Upper lobe of left lung (tissue), 6 donors: ENCODE measurements at regions not wholly inside any gene's neighbourhood (a gene's known extent, or its start where the extent isn't known, plus 50 kb on each side); places are given as distances from the start of the nearest gene placed in this dataset.
A peak's percentile ranks its signal among the peaks of the same experiment; 100 is the strongest.
"Not testable (repeated sequence)": the region's sequence is repeated elsewhere in the genome, so short reads cannot be mapped to it uniquely, and the experiment has no call there.

ENCODE experiments used
- ATAC-seq, 2 donors: fragments of 200-7000 bp; cut with Tn5 transposase; one replicate each; pipeline ENCODE4 v1.9.1; 2022; ENCODE audit warnings: mild to moderate bottlenecking in 2 of 2, moderate library complexity in 2 of 2; ENCODE audit not compliant: low FRiP score in 2 of 2
- DNase-seq, 2 donors: peaks; one replicate each; pipeline ENCODE4 v3.0.0-alpha.2; 2019 to 2020
- H3K27ac ChIP-seq, 4 donors: fragments of 200-600 bp; sonication (generic); one replicate each; pipeline ENCODE4 v1.5.1; 2016 to 2019
- H3K27me3 ChIP-seq, 4 donors: fragments of 200-600 bp; sonication (generic); one replicate each; pipeline ENCODE4 v1.5.1; 2017 to 2019
- H3K36me3 ChIP-seq, 4 donors: fragments of 200-600 bp; sonication (generic); one replicate each; pipeline ENCODE4 v1.5.1; 2016 to 2019
- H3K4me1 ChIP-seq, 4 donors: fragments of 200-600 bp; sonication (generic); one replicate each; pipeline ENCODE4 v1.5.1; 2018 to 2019
- H3K4me3 ChIP-seq, 4 donors: fragments of 200-600 bp; sonication (generic); one replicate each; pipeline ENCODE4 v1.5.1; 2017 to 2019; ENCODE audit warnings: mild to moderate bottlenecking in 2 of 4, moderate library complexity in 1 of 4
- H3K9me3 ChIP-seq, 4 donors: fragments of 200-600 bp; sonication (generic); one replicate each; pipeline ENCODE4 v1.5.1; 2018 to 2019
- CTCF ChIP-seq, 6 experiments: fragments of 450-650 bp in 4 of 6; fragments of 200-600 bp in 2 of 6; sonication (generic) in 2 of 6; IDR thresholded peaks; one replicate each; pipeline ENCODE4 v1.5.1; 2016 to 2019; ENCODE audit warnings: antibody characterized with exemption in 6 of 6
- EP300 ChIP-seq, 4 donors: sonication (generic); formaldehyde crosslinking; IDR thresholded peaks; one replicate each; pipeline ENCODE4 v1.5.1; 2017; ENCODE audit warnings: antibody characterized with exemption in 4 of 4, control low read depth in 2 of 4
- POLR2A ChIP-seq, 4 donors: fragments of 450-650 bp; IDR thresholded peaks; one replicate each; pipeline ENCODE4 v1.5.1; 2016 to 2017; ENCODE audit warnings: antibody characterized with exemption in 4 of 4, mild to moderate bottlenecking in 2 of 4
- POLR2AphosphoS5 ChIP-seq, 2 donors: sonication (generic); formaldehyde crosslinking; IDR thresholded peaks; one replicate each; pipeline ENCODE4 v1.5.1; 2017; ENCODE audit warnings: antibody characterized with exemption in 2 of 2
- whole genome bisulfite sequencing, 2 donors: methylation state at CpG; one replicate each; pipeline ENCODE4 v1.1.5; 2017 to 2018; 5-methylcytosine and 5-hydroxymethylcytosine counted together
- donor health status: DM: no; HTN: no; CAD: no; lungs with moderate emphysema.
- donor health status: DM: no; HTN: yes; CAD: no; lungs with severe emphysema.

- ATAC-seq (no peak), DNase-seq (no peak)
- Histone ChIP-seq H3K4me3 (no peak overlapping the region), H3K36me3 (no peaks in the 10 kb centered on the region), H3K27me3 (no peaks in the 10 kb centered on the region), H3K4me1 (no peaks in the 10 kb centered on the region), H3K9me3 (no peaks in the 10 kb centered on the region), H3K27ac (no peak overlapping the region)
- TF ChIP-seq CTCF (IDR thresholded peaks at IDR 0.05) (no peak), EP300 (IDR thresholded peaks at IDR 0.05) (no peak), POLR2A (IDR thresholded peaks at IDR 0.05) (no peak), POLR2AphosphoS5 (IDR thresholded peaks at IDR 0.05) (no peak)
- 80 to 82% methylated on average over 2 of the region's 2 CpGs for WGBS, 2 donors
These were observed 1165.7 kb downstream of the BRINP3 start for GRCh38 chr1:189311915-189312314.

GRCh38 chr1:189312499-189312898, 1165.2 kb downstream of the BRINP3 start:
- H3K36me3 ChIP-seq: no peaks in the 10 kb centered on the region
- no peak for TF ChIP-seq POLR2A (IDR thresholded peaks at IDR 0.05)

GRCh38 chr1:189313488-189313887, 1164.2 kb downstream of the BRINP3 start:
- Histone ChIP-seq H3K36me3 (no peaks in the 10 kb centered on the region), H3K4me3 (no peak overlapping the region), H3K4me1 (no peaks in the 10 kb centered on the region), H3K27me3 (no peaks in the 10 kb centered on the region), H3K27ac (no peak overlapping the region), H3K9me3 (no peaks in the 10 kb centered on the region)
- DNase-seq (no peak), ATAC-seq (no peak)
- TF ChIP-seq CTCF (IDR thresholded peaks at IDR 0.05) (no peak), POLR2A (IDR thresholded peaks at IDR 0.05) (no peak), EP300 (IDR thresholded peaks at IDR 0.05) (no peak), POLR2AphosphoS5 (IDR thresholded peaks at IDR 0.05) (no peak)
- WGBS, 2 donors: 37 to 56% methylated on average over 2 of the region's 2 CpGs

More at GRCh38 chr1:189312499-189312898, 1165.2 kb downstream of the BRINP3 start:
- DNase-seq: no peak
- ATAC-seq: no peak
- Histone ChIP-seq H3K4me3 (no peak overlapping the region), H3K9me3 (no peaks in the 10 kb centered on the region), H3K27ac (no peak overlapping the region), H3K27me3 (no peaks in the 10 kb centered on the region), H3K4me1 (no peaks in the 10 kb centered on the region)

GRCh38 chr1:189315035-189315901, 1162.4 kb downstream of the BRINP3 start:
- H3K36me3 ChIP-seq: no peaks in the 10 kb centered on the region
- no peaks in the 10 kb centered on the region for H3K27me3 ChIP-seq
- no peak for TF ChIP-seq EP300 (IDR thresholded peaks at IDR 0.05)
- no peak for TF ChIP-seq CTCF (IDR thresholded peaks at IDR 0.05)
- TF ChIP-seq POLR2A (IDR thresholded peaks at IDR 0.05): no peak
- TF ChIP-seq POLR2AphosphoS5 (IDR thresholded peaks at IDR 0.05): no peak
- no peaks in the 10 kb centered on the region for H3K9me3 ChIP-seq
- H3K4me1 ChIP-seq: no peaks in the 10 kb centered on the region
- H3K4me3 ChIP-seq: no peak overlapping the region
- no peak for ATAC-seq
- WGBS, 2 donors: 65 to 78% methylated on average over 4 of the region's 4 CpGs
- no peak for DNase-seq
- H3K27ac ChIP-seq: no peak overlapping the region

- WGBS, 2 donors: 76 to 83% methylated on average over 3 of the region's 3 CpGs
- TF ChIP-seq CTCF (IDR thresholded peaks at IDR 0.05): no peak
- no peak for TF ChIP-seq POLR2A (IDR thresholded peaks at IDR 0.05)
- TF ChIP-seq EP300 (IDR thresholded peaks at IDR 0.05): no peak
- no peak for TF ChIP-seq POLR2AphosphoS5 (IDR thresholded peaks at IDR 0.05)
- Histone ChIP-seq H3K27ac (no peak overlapping the region), H3K27me3 (no peaks in the 10 kb centered on the region), H3K4me1 (no peaks in the 10 kb centered on the region), H3K4me3 (no peak overlapping the region), H3K36me3 (no peaks in the 10 kb centered on the region), H3K9me3 (no peaks in the 10 kb centered on the region)
- ATAC-seq (no peak), DNase-seq (no peak)
These were observed 1154.6 kb downstream of the BRINP3 start for GRCh38 chr1:189323091-189323490.

DNA sequence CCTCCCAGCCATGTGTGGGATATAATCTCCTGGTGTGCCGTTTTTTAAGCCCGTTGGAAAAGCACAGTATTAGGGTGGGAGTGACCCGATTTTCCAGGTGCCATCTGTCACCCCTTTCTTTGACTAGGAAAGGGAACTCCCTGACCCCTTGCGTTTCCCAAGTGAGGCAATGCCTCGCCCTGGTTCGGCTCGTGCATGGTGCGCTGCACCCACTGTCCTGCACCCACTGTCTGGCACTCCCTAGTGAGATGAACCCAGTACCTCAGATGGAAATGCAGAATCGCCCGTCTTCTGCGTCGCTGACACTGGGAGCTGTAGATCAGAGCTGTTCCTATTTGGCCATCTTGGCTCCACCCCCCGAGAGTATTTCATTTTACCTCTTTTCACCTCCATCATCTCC, 1146.6 kb downstream of the BRINP3 start:
- not testable (repeated sequence) for ATAC-seq, H3K27ac ChIP-seq, H3K4me3 ChIP-seq, H3K4me1 ChIP-seq, H3K27me3 ChIP-seq, H3K36me3 ChIP-seq, H3K9me3 ChIP-seq
- 79 to 90% methylated on average over 13 of the region's 13 CpGs for WGBS, 2 donors
- DNase-seq: peak in 1 of 2 donors; percentile 20
